Stimulated activated naive B cell treated with anti-CD40 and anti-IgM and Interleukin-4, amounts not matched to agents 10 μg/mL and 1 μg/mL and 100 μg/mL, for 72 hours (primary cell): ENCODE measurements at regions not wholly inside any gene's neighbourhood (a gene's known extent, or its start where the extent isn't known, plus 50 kb on each side); places are given as distances from the start of the nearest gene placed in this dataset.

Experiments
- ATAC-seq, 2 donors: fragments of 150-1000 bp; cut with Tn5 transposase; replicated peaks; 2 replicates each; pipeline ENCODE4 v1.10.0; 2021; ENCODE audit warnings: moderate library complexity in 1 of 2
- DNase-seq: peaks from one replicate; pipeline ENCODE4 v3.0.0; 2021
- H3K27ac Mint-ChIP-seq: one replicate; pipeline ENCODE4 v1.8.0; 2022; ENCODE audit warnings: mild to moderate bottlenecking, mixed read lengths
- H3K27me3 Mint-ChIP-seq, 2 donors: one replicate each; pipeline ENCODE4 v1.8.0; 2022; ENCODE audit warnings: mixed read lengths in 2 of 2
- H3K36me3 Mint-ChIP-seq, 2 donors: one replicate each; pipeline ENCODE4 v1.8.0; 2022; ENCODE audit warnings: mixed read lengths in 2 of 2, mild to moderate bottlenecking in 1 of 2
- H3K4me1 Mint-ChIP-seq, 2 donors: one replicate each; pipeline ENCODE4 v1.8.0; 2022; ENCODE audit warnings: mixed read lengths in 2 of 2, mild to moderate bottlenecking in 1 of 2
- H3K4me3 Mint-ChIP-seq, 2 donors: one replicate each; pipeline ENCODE4 v1.8.0; 2022; ENCODE audit warnings: mild to moderate bottlenecking in 2 of 2, mixed read lengths in 2 of 2, moderate library complexity in 1 of 2
- H3K9me3 Mint-ChIP-seq, 2 donors: one replicate each; pipeline ENCODE4 v1.8.0; 2022; ENCODE audit warnings: mixed read lengths in 2 of 2, mild to moderate bottlenecking in 1 of 2

GRCh38 chr12:126891789-126892188 lies 1375.2 kb upstream of the TMEM132C start:
- ATAC-seq (no peak), DNase-seq (no peak)
- Mint-ChIP-seq H3K9me3 (peaks cover 7 to 15% of the 10 kb centered on the region in 2 donors), H3K4me3 (no peak overlapping the region), H3K4me1 (no peaks in the 10 kb centered on the region), H3K27me3 (no peaks in the 10 kb centered on the region), H3K27ac (no peak overlapping the region), H3K36me3 (no peaks in the 10 kb centered on the region)

GRCh38 chr12:126895951-126896913 lies 1370.7 kb upstream of the TMEM132C start:
- Mint-ChIP-seq H3K36me3 (no peaks in the 10 kb centered on the region), H3K27me3 (no peaks in the 10 kb centered on the region), H3K4me3 (no peak overlapping the region), H3K27ac (no peak overlapping the region), H3K4me1 (peaks cover 0 to 7% of the 10 kb centered on the region in 2 donors), H3K9me3 (peaks cover 12 to 19% of the 10 kb centered on the region in 2 donors)
- DNase-seq (no peak), ATAC-seq (no peak)

DNA sequence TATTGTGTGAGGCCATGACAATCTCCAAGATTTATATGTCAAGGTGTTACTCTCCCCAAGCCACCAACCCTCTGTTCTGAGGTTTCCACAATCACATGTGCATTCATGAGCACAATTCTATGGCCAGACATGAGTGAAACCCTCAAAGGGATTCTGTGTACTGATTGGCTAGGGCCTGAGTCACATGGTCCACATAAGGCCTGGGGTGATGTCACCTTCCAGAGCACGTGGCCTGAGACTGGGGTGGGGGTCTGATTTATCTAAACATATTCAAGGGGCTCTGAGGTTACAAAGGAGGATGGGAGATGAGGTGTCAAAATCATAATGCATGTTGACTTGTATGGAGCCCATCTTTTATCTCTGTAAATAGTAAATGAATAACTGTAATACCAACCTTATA lies 1369.9 kb upstream of the TMEM132C start:
- Mint-ChIP-seq H3K36me3 (no peaks in the 10 kb centered on the region), H3K27me3 (no peaks in the 10 kb centered on the region), H3K27ac (no peak overlapping the region), H3K4me3 (no peak overlapping the region), H3K4me1 (peaks cover 0 to 7% of the 10 kb centered on the region in 2 donors), H3K9me3 (peaks cover 7 to 11% of the 10 kb centered on the region in 2 donors)
- no peak for DNase-seq
- ATAC-seq, result no peak

GRCh38 chr12:126897778-126898177 lies 1369.2 kb upstream of the TMEM132C start:
- no peak for ATAC-seq
- Mint-ChIP-seq H3K4me1 (peaks cover 0 to 7% of the 10 kb centered on the region in 2 donors), H3K27me3 (no peaks in the 10 kb centered on the region), H3K9me3 (peaks cover 7 to 10% of the 10 kb centered on the region in 2 donors), H3K27ac (no peak overlapping the region), H3K36me3 (no peaks in the 10 kb centered on the region), H3K4me3 (no peak overlapping the region)
- no peak for DNase-seq

GRCh38 chr12:126898562-126898961 lies 1368.4 kb upstream of the TMEM132C start:
- Mint-ChIP-seq H3K27me3 (no peaks in the 10 kb centered on the region), H3K4me1 (peaks cover 0 to 7% of the 10 kb centered on the region in 2 donors), H3K4me3 (no peak overlapping the region), H3K9me3 (peaks cover 9 to 10% of the 10 kb centered on the region in 2 donors), H3K36me3 (no peaks in the 10 kb centered on the region), H3K27ac (no peak overlapping the region)
- ATAC-seq (no peak), DNase-seq (no peak)

GRCh38 chr12:126899926-126900792 lies 1366.8 kb upstream of the TMEM132C start:
- peaks cover 0 to 7% of the 10 kb centered on the region in 2 donors for H3K4me1 Mint-ChIP-seq

GRCh38 chr12:126903027-126903876 lies 1363.7 kb upstream of the TMEM132C start:
- peaks cover 7 to 12% of the 10 kb centered on the region in 2 donors for H3K9me3 Mint-ChIP-seq
- H3K27me3 Mint-ChIP-seq, result peaks cover 0 to 5% of the 10 kb centered on the region in 2 donors
- DNase-seq, result no peak
- H3K36me3 Mint-ChIP-seq, result no peaks in the 10 kb centered on the region
- H3K27ac Mint-ChIP-seq, result no peak overlapping the region
- no peak overlapping the region for H3K4me3 Mint-ChIP-seq
- ATAC-seq, result no peak
- peaks cover 0 to 7% of the 10 kb centered on the region in 2 donors for H3K4me1 Mint-ChIP-seq

More at GRCh38 chr12:126899926-126900792, 1366.8 kb upstream of the TMEM132C start:
- Mint-ChIP-seq H3K27ac (no peak overlapping the region), H3K9me3 (peaks cover 9 to 10% of the 10 kb centered on the region in 2 donors), H3K36me3 (no peaks in the 10 kb centered on the region), H3K4me3 (no peak overlapping the region), H3K27me3 (no peaks in the 10 kb centered on the region)
- DNase-seq (no peak), ATAC-seq (no peak)

DNA sequence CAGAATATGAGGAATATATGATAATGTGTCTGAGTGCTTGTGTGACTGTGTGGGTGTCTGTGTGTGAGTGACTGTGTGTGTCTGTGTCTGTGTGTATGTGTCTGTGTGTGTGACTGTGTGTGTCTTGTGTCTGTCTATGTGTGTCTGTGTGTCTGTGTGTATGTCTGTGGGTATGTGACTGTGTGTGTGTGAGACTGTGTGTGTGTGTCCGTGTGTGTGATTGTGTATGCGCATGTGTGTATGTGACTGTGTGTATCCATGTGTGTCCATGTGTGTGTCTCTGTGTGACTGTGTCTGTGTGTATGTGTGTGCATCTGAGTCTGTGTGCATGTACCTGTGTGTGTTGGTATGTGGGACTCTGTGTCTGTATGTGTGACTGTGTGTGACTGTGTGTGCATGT lies 1361.2 kb upstream of the TMEM132C start:
- H3K27ac Mint-ChIP-seq, result no peak overlapping the region
- H3K36me3 Mint-ChIP-seq, result no peaks in the 10 kb centered on the region
- no peak for DNase-seq
- peaks cover 3 to 8% of the 10 kb centered on the region in 2 donors for H3K9me3 Mint-ChIP-seq
- H3K4me1 Mint-ChIP-seq, result no peaks in the 10 kb centered on the region
- peaks cover 0 to 5% of the 10 kb centered on the region in 2 donors for H3K27me3 Mint-ChIP-seq
- no peak overlapping the region for H3K4me3 Mint-ChIP-seq
- no peak for ATAC-seq

GRCh38 chr12:126907900-126908764 lies 1358.8 kb upstream of the TMEM132C start:
- H3K27ac Mint-ChIP-seq, result no peak overlapping the region
- H3K4me1 Mint-ChIP-seq, result no peaks in the 10 kb centered on the region
- no peak overlapping the region for H3K4me3 Mint-ChIP-seq
- ATAC-seq, result no peak
- no peak for DNase-seq
- H3K27me3 Mint-ChIP-seq, result peaks cover 0 to 5% of the 10 kb centered on the region in 2 donors
- H3K9me3 Mint-ChIP-seq, result peaks cover 0 to 5% of the 10 kb centered on the region in 2 donors
- H3K36me3 Mint-ChIP-seq, result no peaks in the 10 kb centered on the region

DNA sequence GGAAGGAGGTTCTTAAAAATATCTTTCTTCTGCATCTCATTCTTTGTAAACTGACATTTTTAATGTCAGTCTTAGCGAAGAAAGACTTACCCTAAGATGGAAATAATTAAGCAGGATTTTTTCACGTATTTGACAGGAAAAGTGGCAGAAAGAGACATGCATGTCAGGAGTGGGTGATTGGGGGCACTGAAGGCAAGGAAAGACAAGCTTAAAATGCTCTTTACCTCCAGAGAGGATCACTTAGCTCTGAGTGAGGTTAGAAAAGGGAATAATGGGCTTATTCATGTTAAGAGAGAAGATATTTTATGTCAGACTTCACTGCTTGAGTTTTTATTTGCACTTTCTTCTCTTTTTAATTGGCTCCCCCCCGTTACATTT lies 1358.2 kb upstream of the TMEM132C start:
- DNase-seq (no peak), ATAC-seq (no peak)
- Mint-ChIP-seq H3K27ac (no peak overlapping the region), H3K9me3 (peaks cover 0 to 5% of the 10 kb centered on the region in 2 donors), H3K4me3 (no peak overlapping the region), H3K36me3 (no peaks in the 10 kb centered on the region), H3K27me3 (peaks cover 0 to 5% of the 10 kb centered on the region in 2 donors), H3K4me1 (no peaks in the 10 kb centered on the region)

DNA sequence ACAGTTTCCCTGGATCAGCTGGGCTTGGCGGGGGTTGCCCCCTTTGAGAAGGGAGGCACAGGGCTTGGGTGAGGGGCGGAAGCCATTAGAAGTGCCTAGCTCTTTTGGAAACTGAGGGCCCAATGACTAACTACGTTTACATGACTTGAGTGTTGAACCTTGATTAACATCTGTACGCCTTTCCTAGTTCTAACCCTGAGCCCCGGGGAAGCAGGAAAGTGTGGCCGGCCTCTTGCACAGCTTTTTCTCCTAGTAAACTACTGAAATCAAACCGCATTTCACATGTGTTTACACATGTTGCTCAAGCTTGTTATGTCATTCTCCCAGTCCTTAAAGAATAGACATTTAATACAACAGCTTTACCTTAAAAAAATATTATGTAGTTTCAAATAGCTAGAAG lies 1356.4 kb upstream of the TMEM132C start:
- Mint-ChIP-seq H3K4me3 (no peak overlapping the region), H3K27me3 (peaks cover 0 to 4% of the 10 kb centered on the region in 2 donors), H3K36me3 (no peaks in the 10 kb centered on the region), H3K9me3 (peaks cover 0 to 4% of the 10 kb centered on the region in 2 donors), H3K4me1 (no peaks in the 10 kb centered on the region), H3K27ac (no peak overlapping the region)
- DNase-seq (no peak), ATAC-seq (no peak)

DNA sequence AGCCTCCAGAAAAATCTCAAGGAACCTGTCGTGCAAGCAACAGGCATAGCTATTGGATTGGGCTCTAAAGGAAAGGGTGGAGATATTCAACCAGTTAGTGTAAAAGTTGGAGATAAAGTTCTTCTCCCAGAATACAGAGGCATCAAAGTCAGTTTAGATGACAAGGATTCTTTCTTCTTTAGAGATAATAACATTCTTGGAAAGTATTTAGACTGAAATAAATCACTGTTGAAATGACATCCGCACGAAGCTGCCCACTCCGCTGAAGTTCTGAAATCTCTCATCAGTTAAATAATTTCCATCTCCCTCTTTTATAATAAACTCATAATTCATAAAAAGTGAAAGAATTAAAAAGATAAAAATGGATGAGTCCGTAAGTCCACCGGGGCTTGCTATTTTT lies 1354.9 kb upstream of the TMEM132C start:
- Mint-ChIP-seq H3K9me3 (peaks cover 0 to 1% of the 10 kb centered on the region in 2 donors), H3K36me3 (no peaks in the 10 kb centered on the region)

DNA sequence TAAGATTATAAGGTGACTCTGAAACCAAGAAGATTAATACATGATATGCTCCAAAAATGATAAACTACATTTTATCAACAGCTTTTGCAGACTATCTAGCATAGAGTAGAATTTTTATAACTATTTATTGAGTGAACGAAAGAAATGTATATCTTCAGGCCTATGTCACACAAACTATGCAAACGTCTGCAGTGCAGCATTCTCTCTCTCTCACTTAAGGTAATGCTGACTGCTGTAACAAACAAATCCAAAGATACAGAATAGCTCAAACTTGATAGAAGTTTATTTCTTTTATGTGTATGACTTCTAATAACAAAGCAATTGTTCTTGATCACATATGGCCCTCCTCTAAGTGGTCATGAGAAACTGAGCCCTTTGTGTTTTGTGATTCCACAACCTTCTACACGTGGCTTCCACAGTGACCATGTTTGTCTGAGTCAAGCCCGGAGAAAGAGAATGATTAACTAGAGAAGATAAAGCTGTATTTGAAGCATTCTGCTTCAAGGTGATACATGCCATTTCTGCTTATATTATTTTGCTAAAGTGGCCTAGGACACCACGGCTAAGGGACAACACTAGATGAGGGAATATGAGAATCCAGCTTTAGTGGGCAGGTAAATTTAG lies 1352.7 kb upstream of the TMEM132C start:
- Mint-ChIP-seq H3K4me1 (no peaks in the 10 kb centered on the region), H3K4me3 (no peak overlapping the region), H3K27me3 (no peaks in the 10 kb centered on the region), H3K36me3 (no peaks in the 10 kb centered on the region), H3K9me3 (peaks cover 4 to 7% of the 10 kb centered on the region in 2 donors), H3K27ac (no peak overlapping the region)
- DNase-seq, result no peak
- ATAC-seq, result no peak

More for the DNA sequence above, 1354.9 kb upstream of the TMEM132C start:
- DNase-seq, result no peak
- Mint-ChIP-seq H3K4me3 (no peak overlapping the region), H3K27ac (no peak overlapping the region), H3K27me3 (no peaks in the 10 kb centered on the region), H3K4me1 (no peaks in the 10 kb centered on the region)
- ATAC-seq, result no peak
